HG03175 (cell line): ENCODE measurements at regions not wholly inside any gene's neighbourhood (a gene's known extent, or its start where the extent isn't known, plus 50 kb on each side); places are given as distances from the start of the nearest gene placed in this dataset.

Experiments
- ATAC-seq: cut with Tn5 transposase; IDR thresholded peaks from one replicate; pipeline ENCODE4 v1.9.1; 2021; ENCODE audit warnings: mild to moderate bottlenecking, moderate library complexity; ENCODE audit not compliant: unreplicated experiment

- no peak for ATAC-seq
These were observed 144.7 kb upstream of the COPS8 start for GRCh38 chr2:236940916-236941520.

GRCh38 chr2:236941551-236941950 lies 144.1 kb upstream of the COPS8 start:
- no peak for ATAC-seq

- ATAC-seq, result no peak
These were observed 143.1 kb upstream of the COPS8 start for GRCh38 chr2:236942554-236942953.

- ATAC-seq, result no peak
These were observed 142.6 kb upstream of the COPS8 start for GRCh38 chr2:236943068-236943467.

- ATAC-seq, result no peak
These were observed 141.7 kb upstream of the COPS8 start for GRCh38 chr2:236943841-236944513.

GRCh38 chr2:236944561-236944960 lies 141.1 kb upstream of the COPS8 start:
- no peak for ATAC-seq

GRCh38 chr2:236945431-236946016 lies 140.2 kb upstream of the COPS8 start:
- no peak for ATAC-seq

GRCh38 chr2:236946871-236947270 lies 138.8 kb upstream of the COPS8 start:
- ATAC-seq, result no peak

- ATAC-seq, result no peak
These were observed 138.4 kb upstream of the COPS8 start for GRCh38 chr2:236947294-236947693.

GRCh38 chr2:236947896-236948295 lies 137.8 kb upstream of the COPS8 start:
- no peak for ATAC-seq

GRCh38 chr2:236949089-236949905 lies 136.4 kb upstream of the COPS8 start:
- ATAC-seq, result no peak

GRCh38 chr2:236951830-236952475 lies 133.7 kb upstream of the COPS8 start:
- no peak for ATAC-seq

- ATAC-seq, result no peak
These were observed 131.0 kb upstream of the COPS8 start for GRCh38 chr2:236954641-236955040.

GRCh38 chr2:236955521-236956030 lies 130.1 kb upstream of the COPS8 start:
- ATAC-seq, result no peak

- ATAC-seq, result no peak
These were observed 129.6 kb upstream of the COPS8 start for GRCh38 chr2:236956031-236956618.

GRCh38 chr2:236956641-236957040 lies 129.0 kb upstream of the COPS8 start:
- ATAC-seq, result no peak

GRCh38 chr2:236959036-236959435 lies 126.7 kb upstream of the COPS8 start:
- ATAC-seq, result no peak

GRCh38 chr2:236959876-236960275 lies 125.8 kb upstream of the COPS8 start:
- ATAC-seq, result no peak

- no peak for ATAC-seq
These were observed 125.2 kb upstream of the COPS8 start for GRCh38 chr2:236960531-236960930.

- no peak for ATAC-seq
These were observed 122.9 kb upstream of the COPS8 start for GRCh38 chr2:236962816-236963215.
